Glutamatergic neuron (in vitro differentiated cells): ENCODE measurements at regions not wholly inside any gene's neighbourhood (a gene's known extent, or its start where the extent isn't known, plus 50 kb on each side); places are given as distances from the start of the nearest gene placed in this dataset.

Source experiments
- DNase-seq: peaks from one replicate; pipeline ENCODE4 v3.0.0; 2022
- H3K27ac Mint-ChIP-seq: one replicate; pipeline ENCODE4 v1.8.0; 2020; ENCODE audit warnings: mild to moderate bottlenecking, mixed read lengths, inconsistent platforms; ENCODE audit not compliant: unreplicated experiment
- H3K27me3 Mint-ChIP-seq: one replicate; pipeline ENCODE4 v1.8.0; 2020; ENCODE audit warnings: mild to moderate bottlenecking, moderate library complexity, mixed read lengths, inconsistent platforms; ENCODE audit not compliant: unreplicated experiment
- H3K36me3 Mint-ChIP-seq: one replicate; pipeline ENCODE4 v1.8.0; 2020; ENCODE audit warnings: mild to moderate bottlenecking, mixed read lengths, inconsistent platforms; ENCODE audit not compliant: unreplicated experiment
- H3K4me1 Mint-ChIP-seq: one replicate; pipeline ENCODE4 v1.8.0; 2020; ENCODE audit warnings: mild to moderate bottlenecking, low read depth, mixed read lengths, inconsistent platforms; ENCODE audit not compliant: unreplicated experiment
- H3K4me3 Mint-ChIP-seq: one replicate; pipeline ENCODE4 v1.8.0; 2020; ENCODE audit warnings: mild to moderate bottlenecking, mixed read lengths, inconsistent platforms; ENCODE audit not compliant: unreplicated experiment
- H3K9me3 Mint-ChIP-seq: one replicate; pipeline ENCODE4 v1.8.0; 2020; ENCODE audit warnings: mild to moderate bottlenecking, moderate library complexity, mixed read lengths, inconsistent platforms; ENCODE audit not compliant: unreplicated experiment
- CTCF ChIP-seq: fragments of 200-600 bp; sonication (generic); IDR thresholded peaks from one replicate; pipeline ENCODE4 v1.5.0; 2021; ENCODE audit not compliant: partially characterized antibody, unreplicated experiment

DNA sequence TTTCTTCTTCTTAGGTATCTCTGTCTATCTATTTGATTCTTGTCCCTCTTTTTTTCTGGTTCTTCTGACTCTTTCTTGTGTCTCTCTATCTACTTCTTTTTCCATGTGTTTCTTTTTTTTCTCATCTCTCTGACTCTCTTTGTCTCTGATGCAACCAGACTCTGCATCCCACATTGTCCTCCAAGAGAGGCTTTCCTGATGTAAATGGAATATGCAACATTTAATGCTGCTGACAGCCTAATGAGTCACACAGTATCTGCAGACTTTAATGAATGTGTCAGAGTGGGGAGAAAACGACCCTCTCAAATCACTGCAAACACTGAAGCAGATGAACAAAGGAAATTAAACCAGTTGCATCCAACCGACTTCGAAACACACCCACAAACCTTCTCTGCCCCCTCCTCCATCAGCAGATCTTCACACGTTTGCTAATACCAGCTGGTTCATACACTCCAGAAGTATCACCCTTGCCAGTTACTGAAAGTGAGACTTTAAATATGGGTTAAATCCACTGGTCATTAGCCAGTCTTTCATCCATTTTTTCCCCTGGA is 351.5 kb downstream of the TXNL1 start:
- Mint-ChIP-seq H3K4me1 (peaks cover 15% of the 10 kb centered on the region), H3K27me3 (peaks cover 1% of the 10 kb centered on the region), H3K27ac (no peak overlapping the region), H3K9me3 (no peaks in the 10 kb centered on the region), H3K4me3 (no peak overlapping the region), H3K36me3 (no peaks in the 10 kb centered on the region)
- DNase-seq = no peak
- TF ChIP-seq CTCF = no peak

DNA sequence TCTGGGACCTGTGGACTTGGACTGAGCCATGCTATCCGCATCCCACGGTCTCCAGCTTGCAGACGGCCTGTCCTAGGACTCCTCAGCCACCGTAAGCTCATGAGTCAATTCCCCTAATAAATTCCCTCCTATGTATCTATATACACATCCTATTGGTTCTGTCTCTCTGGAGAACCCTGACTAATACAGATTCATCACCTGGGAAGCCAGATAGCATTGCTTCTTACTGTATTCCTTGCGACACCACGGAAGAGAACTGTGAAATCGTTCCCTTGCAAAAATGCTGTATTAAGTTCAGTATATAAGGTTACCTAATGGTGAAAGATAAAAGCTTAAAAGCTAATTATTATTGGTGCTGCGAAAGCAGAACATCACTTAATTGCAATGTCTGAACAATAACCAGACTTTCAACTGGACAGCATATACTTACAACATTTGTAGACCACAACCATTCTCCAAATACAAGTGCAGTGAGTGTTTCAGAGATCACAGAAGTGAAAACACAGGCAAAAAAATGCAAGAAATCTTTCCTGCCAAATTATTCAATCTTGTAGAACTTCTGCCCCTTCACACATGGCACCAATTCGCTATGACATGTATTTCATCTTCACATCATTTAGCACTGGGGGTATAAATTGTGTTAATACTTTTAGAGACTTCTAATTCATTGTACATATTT is 352.9 kb downstream of the TXNL1 start:
- Mint-ChIP-seq H3K9me3 (no peaks in the 10 kb centered on the region), H3K4me1 (peaks cover 14% of the 10 kb centered on the region), H3K27me3 (peaks cover 1% of the 10 kb centered on the region), H3K36me3 (no peaks in the 10 kb centered on the region), H3K4me3 (no peak overlapping the region), H3K27ac (no peak overlapping the region)
- DNase-seq = no peak
- TF ChIP-seq CTCF = no peak

- Mint-ChIP-seq H3K4me3 (no peak overlapping the region), H3K4me1 (peaks cover 5% of the 10 kb centered on the region), H3K36me3 (no peaks in the 10 kb centered on the region), H3K27ac (no peak overlapping the region), H3K27me3 (peaks cover 1% of the 10 kb centered on the region), H3K9me3 (no peaks in the 10 kb centered on the region)
- no peak for DNase-seq
- TF ChIP-seq CTCF = no peak
These were observed 354.1 kb downstream of the TXNL1 start for GRCh38 chr18:56284319-56284718.

- H3K9me3 Mint-ChIP-seq = peaks cover 2% of the 10 kb centered on the region
- H3K36me3 Mint-ChIP-seq = no peaks in the 10 kb centered on the region
- DNase-seq = no peak
- H3K27me3 Mint-ChIP-seq = peaks cover 1% of the 10 kb centered on the region
- no peak overlapping the region for H3K27ac Mint-ChIP-seq
- peaks cover 8% of the 10 kb centered on the region for H3K4me1 Mint-ChIP-seq
- H3K4me3 Mint-ChIP-seq = no peak overlapping the region
- TF ChIP-seq CTCF = no peak
These were observed 355.1 kb downstream of the TXNL1 start for GRCh38 chr18:56283316-56283715.
